ENCODE measurements at regions not wholly inside any gene's neighbourhood (a gene's known extent, or its start where the extent isn't known, plus 50 kb on each side); places are given as distances from the start of the nearest gene placed in this dataset.

GRCh38 chr4:182102576-182102975 lies 140.6 kb upstream of the TENM3 start:
- no peak for DNase-seq (ENCODE audit: extremely low spot score)
- H3K27me3 ChIP-seq: no peaks in the 10 kb centered on the region
- no peak overlapping the region for H3K4me3 ChIP-seq
- intact Hi-C loops (cut with DNase I): no loop called here
- no peaks in the 10 kb centered on the region for H3K36me3 ChIP-seq
- H3K4me1 ChIP-seq: no peaks in the 10 kb centered on the region
- H3K9me3 ChIP-seq: no peaks in the 10 kb centered on the region
- TF ChIP-seq POLR2A (IDR thresholded peaks at IDR 0.05; ENCODE audit: low read depth): no peak
- TF ChIP-seq POLR2AphosphoS5 (IDR thresholded peaks at IDR 0.05): no peak
- no peak for TF ChIP-seq CTCF (IDR thresholded peaks at IDR 0.05)
- TF ChIP-seq EP300 (IDR thresholded peaks at IDR 0.05): no peak
- H3K27ac ChIP-seq (replicated peaks in 1 of 4): no peak overlapping the region
- WGBS: 85% methylated on average over 3 of the region's 3 CpGs

- Histone ChIP-seq H3K27me3 (no peaks in the 10 kb centered on the region), H3K9me3 (no peaks in the 10 kb centered on the region), H3K4me1 (no peaks in the 10 kb centered on the region), H3K36me3 (no peaks in the 10 kb centered on the region), H3K27ac (replicated peaks in 1 of 4) (no peak overlapping the region), H3K4me3 (no peak overlapping the region)
- TF ChIP-seq POLR2A (IDR thresholded peaks at IDR 0.05; ENCODE audit: low read depth) (no peak), POLR2AphosphoS5 (IDR thresholded peaks at IDR 0.05) (no peak), CTCF (IDR thresholded peaks at IDR 0.05) (no peak), EP300 (IDR thresholded peaks at IDR 0.05) (no peak)
- intact Hi-C loops (cut with DNase I): no loop called here
- DNase-seq (ENCODE audit: extremely low spot score): no peak
- WGBS: 80% methylated on average over 5 of the region's 5 CpGs
These were observed 139.4 kb upstream of the TENM3 start for GRCh38 chr4:182103614-182104319.

GRCh38 chr4:182105416-182105815 lies 137.8 kb upstream of the TENM3 start:
- no peaks in the 10 kb centered on the region for H3K36me3 ChIP-seq
- H3K4me1 ChIP-seq: no peaks in the 10 kb centered on the region
- WGBS: 96% methylated on average over 7 of the region's 7 CpGs
- no peaks in the 10 kb centered on the region for H3K9me3 ChIP-seq
- DNase-seq (ENCODE audit: extremely low spot score): no peak
- no peak overlapping the region for H3K27ac ChIP-seq (replicated peaks in 1 of 4)
- intact Hi-C loops (cut with DNase I): no loop called here
- H3K4me3 ChIP-seq: no peak overlapping the region
- no peaks in the 10 kb centered on the region for H3K27me3 ChIP-seq
- no peak for TF ChIP-seq CTCF (IDR thresholded peaks at IDR 0.05)
- no peak for TF ChIP-seq POLR2AphosphoS5 (IDR thresholded peaks at IDR 0.05)
- no peak for TF ChIP-seq POLR2A (IDR thresholded peaks at IDR 0.05; ENCODE audit: low read depth)
- TF ChIP-seq EP300 (IDR thresholded peaks at IDR 0.05): no peak

- Histone ChIP-seq H3K36me3 (no peaks in the 10 kb centered on the region), H3K27me3 (no peaks in the 10 kb centered on the region), H3K9me3 (no peaks in the 10 kb centered on the region), H3K4me1 (no peaks in the 10 kb centered on the region), H3K4me3 (no peak overlapping the region), H3K27ac (replicated peaks in 1 of 4) (no peak overlapping the region)
- TF ChIP-seq POLR2A (IDR thresholded peaks at IDR 0.05; ENCODE audit: low read depth): no peak
- no peak for TF ChIP-seq POLR2AphosphoS5 (IDR thresholded peaks at IDR 0.05)
- TF ChIP-seq CTCF (IDR thresholded peaks at IDR 0.05): no peak
- TF ChIP-seq EP300 (IDR thresholded peaks at IDR 0.05): no peak
- WGBS: 61% methylated on average over 8 of the region's 8 CpGs
- no peak for DNase-seq (ENCODE audit: extremely low spot score)
- intact Hi-C loops (cut with DNase I): no loop called here
These were observed 135.3 kb upstream of the TENM3 start for GRCh38 chr4:182107931-182108330.

GRCh38 chr4:182111586-182111985 lies 131.6 kb upstream of the TENM3 start:
- TF ChIP-seq POLR2AphosphoS5 (IDR thresholded peaks at IDR 0.05) (no peak), CTCF (IDR thresholded peaks at IDR 0.05) (no peak), EP300 (IDR thresholded peaks at IDR 0.05) (no peak), POLR2A (IDR thresholded peaks at IDR 0.05; ENCODE audit: low read depth) (no peak)
- no peaks in the 10 kb centered on the region for H3K36me3 ChIP-seq
- H3K27ac ChIP-seq (replicated peaks in 1 of 4): no peak overlapping the region
- no peaks in the 10 kb centered on the region for H3K27me3 ChIP-seq
- DNase-seq (ENCODE audit: extremely low spot score): no peak
- intact Hi-C loops (cut with DNase I): no loop called here
- no peak overlapping the region for H3K4me3 ChIP-seq
- no peaks in the 10 kb centered on the region for H3K4me1 ChIP-seq
- no peaks in the 10 kb centered on the region for H3K9me3 ChIP-seq
- WGBS: 86% methylated on average over 1 of the region's 1 CpG

Measured in esophagus muscularis mucosa (tissue), 4 donors.